HepG2 (cell line): ENCODE measurements at regions not wholly inside any gene's neighbourhood (a gene's known extent, or its start where the extent isn't known, plus 50 kb on each side); places are given as distances from the start of the nearest gene placed in this dataset.

Experiments used
- ATAC-seq: fragments of 200-7000 bp; cut with Tn5 transposase; 3 replicates; pipeline ENCODE4 v1.9.1; 2020; ENCODE audit warnings: mild to moderate bottlenecking, moderate library complexity
- BruUV-seq: library from RNA; stranded (reverse); fragments of 400-500 nt; replicated peaks from 2 replicates; lab custom pipeline; 2021; lab: Mats Ljungman, UMichigan
- CTCF ChIA-PET: fragments of 300-600 bp; formaldehyde crosslinking; extraction: SDS; loops from one replicate; lab custom pipeline; 2021; ENCODE audit warnings: low total read pairs, inconsistent platforms, low intra/inter-chr PET ratio; lab: Yijun Ruan, JAX
- POLR2A ChIA-PET: fragments of 350-600 bp; sonication (Branson Sonifier 250); formaldehyde crosslinking; loops from one replicate; lab custom pipeline; 2020; ENCODE audit warnings: antibody characterized with exemption, inconsistent platforms; lab: Yijun Ruan, JAX
- DNase-seq: peaks from one replicate; pipeline ENCODE4 v3.0.0-alpha.2; 2015; ENCODE audit warnings: low spot score
- FAIRE-seq: peaks from 3 replicates; lab custom pipeline; 2011; peaks lifted over from hg19 to GRCh38; lab: Jason Lieb, UNC
- H2AFZ ChIP-seq: one replicate; pipeline ENCODE4 v1.6.1; 2011; ENCODE audit warnings: low read length, inconsistent platforms
- H3K27ac ChIP-seq: fragments of 300-600 bp; 3 replicates; pipeline ENCODE4 v1.8.0; 2011; ENCODE audit warnings: mixed run types, mild to moderate bottlenecking, mixed read lengths, low read length, inconsistent platforms; ENCODE audit not compliant: insufficient read depth; ENCODE audit errors: extremely low read length
- H3K27me3 ChIP-seq, 2 experiments: fragments of 200-600 bp in 1 of 2; 2 replicates in 1 of 2; 3 replicates in 1 of 2; pipeline versions ENCODE4 v1.6.0 to v1.8.0; 2011; ENCODE audit warnings: low read length in 2 of 2, mild to moderate bottlenecking in 2 of 2, moderate library complexity in 2 of 2, inconsistent platforms in 1 of 2; ENCODE audit not compliant: insufficient read depth in 2 of 2, control insufficient read depth in 1 of 2
- H3K36me3 ChIP-seq, 2 experiments: fragments of 200-600 bp in 1 of 2; replicated peaks in 1 of 2; 2 replicates in 1 of 2; 3 replicates in 1 of 2; pipeline versions ENCODE4 v1.5.1 to v1.8.0; 2011; ENCODE audit warnings: low read length in 2 of 2, inconsistent platforms in 1 of 2; ENCODE audit not compliant: insufficient read depth in 2 of 2, control insufficient read depth in 1 of 2
- H3K4me1 ChIP-seq: 2 replicates; pipeline ENCODE4 v1.5.1; 2012; ENCODE audit warnings: low read length, inconsistent platforms; ENCODE audit not compliant: insufficient read depth
- H3K4me2 ChIP-seq: 2 replicates; pipeline ENCODE4 v1.6.0; 2011; ENCODE audit warnings: low read depth, low read length, inconsistent platforms
- H3K4me3 ChIP-seq, 3 experiments: fragments of 200-600 bp in 1 of 3; sonication (generic), shearing (Covaris generic) in 1 of 3; replicated peaks in 1 of 3; 2 replicates each; pipeline ENCODE4 v1.5.1; 2011 to 2016; ENCODE audit warnings: low read length in 3 of 3, inconsistent platforms in 2 of 3, low read depth in 2 of 3, mild to moderate bottlenecking in 2 of 3, control low read depth in 1 of 3, mixed read lengths in 1 of 3; ENCODE audit not compliant: insufficient read depth in 1 of 3
- H3K79me2 ChIP-seq: one replicate; pipeline ENCODE4 v1.6.1; 2011; ENCODE audit warnings: low read length, inconsistent platforms; ENCODE audit not compliant: insufficient read depth
- H3K9ac ChIP-seq: 2 replicates; pipeline ENCODE4 v1.6.0; 2011; ENCODE audit warnings: mild to moderate bottlenecking, low read depth, low read length, inconsistent platforms; ENCODE audit not compliant: insufficient read depth
- H3K9me3 ChIP-seq: 2 replicates; pipeline ENCODE4 v1.5.1; 2012; ENCODE audit warnings: mild to moderate bottlenecking, low read length
- H4K20me1 ChIP-seq: 2 replicates; pipeline ENCODE4 v1.6.0; 2011; ENCODE audit warnings: inconsistent platforms, mild to moderate bottlenecking, low read length, moderate library complexity; ENCODE audit not compliant: insufficient read depth
- BRD4 ChIP-seq: sonication (generic); formaldehyde crosslinking; IDR thresholded peaks from 2 replicates; pipeline ENCODE4 v1.4.0; 2020; ENCODE audit warnings: missing genetic modification reagents
- NR2F6 ChIP-seq, 2 experiments: IDR thresholded peaks; 2 replicates each; pipeline ENCODE4 v1.6.1; 2016; ENCODE audit warnings: antibody characterized with exemption in 1 of 2, mild to moderate bottlenecking in 1 of 2
- NRL ChIP-seq: sonication (generic); formaldehyde crosslinking; IDR thresholded peaks from 2 replicates; pipeline ENCODE4 v1.5.0; 2020; ENCODE audit warnings: missing genetic modification reagents, mild to moderate bottlenecking, moderate library complexity, borderline replicate concordance
- PLRG1 ChIP-seq: fragments of 450-650 bp; conservative IDR thresholded peaks from 2 replicates; pipeline ENCODE4 v1.6.1; 2016
- ZFX ChIP-seq: sonication (generic); formaldehyde crosslinking; IDR thresholded peaks from 2 replicates; pipeline ENCODE4 v1.4.0; 2020; ENCODE audit warnings: mild to moderate bottlenecking, low read depth, missing genetic modification reagents, moderate library complexity
- ZNF326 ChIP-seq: sonication (generic); formaldehyde crosslinking; IDR thresholded peaks from 2 replicates; pipeline ENCODE4 v1.4.0; 2020; ENCODE audit warnings: missing genetic modification reagents, borderline replicate concordance
- ZNF350 ChIP-seq: sonication (generic); formaldehyde crosslinking; IDR thresholded peaks from 2 replicates; pipeline ENCODE4 v1.4.0; 2020; ENCODE audit warnings: mild to moderate bottlenecking, low read depth, missing genetic modification reagents, borderline replicate concordance
- ZNF44 ChIP-seq: sonication (generic); formaldehyde crosslinking; IDR thresholded peaks from 2 replicates; pipeline ENCODE4 v1.5.1; 2020; ENCODE audit warnings: mild to moderate bottlenecking, missing genetic modification reagents
- ZNF501 ChIP-seq: sonication (generic); formaldehyde crosslinking; IDR thresholded peaks from 2 replicates; pipeline ENCODE4 v1.5.1; 2020; ENCODE audit warnings: mild to moderate bottlenecking, moderate library complexity, missing genetic modification reagents
- ZNF878 ChIP-seq: sonication (generic); formaldehyde crosslinking; IDR thresholded peaks from 2 replicates; pipeline ENCODE4 v1.8.1; 2023; ENCODE audit warnings: mild to moderate bottlenecking, missing genetic modification reagents, moderate library complexity
- ZNF891 ChIP-seq: sonication (generic); formaldehyde crosslinking; IDR thresholded peaks from 2 replicates; pipeline ENCODE4 v1.5.0; 2020; ENCODE audit warnings: mild to moderate bottlenecking, missing genetic modification reagents
- ZSCAN12 ChIP-seq: sonication (generic); formaldehyde crosslinking; IDR thresholded peaks from 2 replicates; pipeline ENCODE4 v1.9.0; 2021; ENCODE audit warnings: mild to moderate bottlenecking, missing genetic modification reagents
- ZZZ3 ChIP-seq: sonication (generic); formaldehyde crosslinking; IDR thresholded peaks from 2 replicates; pipeline ENCODE4 v1.4.0; 2020; ENCODE audit warnings: missing genetic modification reagents, mild to moderate bottlenecking, borderline replicate concordance
- WGBS: methylation state at CpG from one replicate; pipeline ENCODE4 v1.1.6; 2017; ENCODE audit warnings: low lambda C conversion rate; 5-methylcytosine and 5-hydroxymethylcytosine counted together
- in situ Hi-C: cut with HindIII; loops from 2 replicates; pipeline ENCODE4 v1.10.0; 2017; ENCODE audit warnings: low pct_unique_long_range_greater_than_20kb; ENCODE audit not compliant: extremely low pct_ligation_motif_present
- intact Hi-C: fragments of 100-400 bp; cut with micrococcal nuclease; formaldehyde crosslinking; loops from one replicate; pipeline ENCODE4 v1.10.0; 2022; ENCODE audit not compliant: unreplicated experiment
- TF ChIP-seq, protein P1 (sequence below), 2 experiments: sonication (generic) in 1 of 2; formaldehyde crosslinking in 1 of 2; IDR thresholded peaks; 2 replicates each; pipeline versions ENCODE4 v1.4.0 to v1.6.1; 2018 to 2020; ENCODE audit warnings: missing genetic modification reagents in 2 of 2, borderline replicate concordance in 1 of 2, low read depth in 1 of 2, mild to moderate bottlenecking in 1 of 2, missing biosample characterization in 1 of 2
- TF ChIP-seq, protein P2 (sequence below): sonication (generic); formaldehyde crosslinking; IDR thresholded peaks from 2 replicates; pipeline ENCODE4 v1.4.0; 2020; ENCODE audit warnings: missing genetic modification reagents
- TF ChIP-seq, protein P3 (sequence below): sonication (generic); formaldehyde crosslinking; IDR thresholded peaks from 2 replicates; pipeline ENCODE4 v1.5.1; 2020; ENCODE audit warnings: missing genetic modification reagents, mild to moderate bottlenecking, borderline replicate concordance
- TF ChIP-seq, protein P4 (sequence below): sonication (generic); formaldehyde crosslinking; IDR thresholded peaks from 2 replicates; pipeline ENCODE4 v1.5.0; 2020; ENCODE audit warnings: missing genetic modification reagents

DNA sequence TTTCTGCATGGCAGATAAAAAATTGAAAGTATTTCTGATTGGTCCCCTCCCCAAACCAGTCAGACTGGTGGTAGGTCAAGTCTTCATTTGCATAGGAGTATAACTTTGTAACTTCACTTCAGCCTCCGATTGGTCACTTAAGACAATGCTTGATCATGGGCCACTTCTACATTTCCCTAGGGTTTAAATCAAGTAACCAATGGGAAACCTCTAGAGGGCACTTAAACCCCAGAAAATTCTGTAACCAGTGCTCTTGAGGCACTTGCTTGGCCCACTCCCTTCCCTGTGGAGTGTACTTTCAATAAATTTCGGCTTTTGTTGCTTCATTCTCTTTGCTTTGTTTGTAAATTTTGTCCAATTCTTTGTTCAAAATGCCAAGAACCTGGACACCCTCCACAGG is 225.5 kb downstream of the ARPP21 start:
- no peak for FAIRE-seq
- H3K79me2 ChIP-seq: no peaks in the 10 kb centered on the region
- no peaks in the 10 kb centered on the region for H4K20me1 ChIP-seq
- no peak for ATAC-seq
- DNase-seq: no peak
- WGBS: 38% methylated on average over 2 of the region's 2 CpGs
- in situ Hi-C loops: no loop called here
- H3K9me3 ChIP-seq: no peaks in the 10 kb centered on the region
- no peak overlapping the region for H3K9ac ChIP-seq
- ChIA-PET CTCF (no interaction called here), POLR2A (no interaction called here)
- no TSS peak for BruUV-seq
- no peaks in the 10 kb centered on the region for H3K4me1 ChIP-seq
- no peak overlapping the region for H2AFZ ChIP-seq
- no peaks in the 10 kb centered on the region for H3K27me3 ChIP-seq
- intact Hi-C loops: no loop called here
- H3K36me3 ChIP-seq: no peaks in the 10 kb centered on the region
- H3K27ac ChIP-seq: no peak overlapping the region
- H3K4me2 ChIP-seq: no peak overlapping the region
- H3K4me3 ChIP-seq: no peak overlapping the region
- no peak for TF ChIP-seq ZZZ3 (CRISPR knock-in tag)
- TF ChIP-seq ZSCAN12 (CRISPR knock-in tag): no peak
- TF ChIP-seq, protein P1, sequence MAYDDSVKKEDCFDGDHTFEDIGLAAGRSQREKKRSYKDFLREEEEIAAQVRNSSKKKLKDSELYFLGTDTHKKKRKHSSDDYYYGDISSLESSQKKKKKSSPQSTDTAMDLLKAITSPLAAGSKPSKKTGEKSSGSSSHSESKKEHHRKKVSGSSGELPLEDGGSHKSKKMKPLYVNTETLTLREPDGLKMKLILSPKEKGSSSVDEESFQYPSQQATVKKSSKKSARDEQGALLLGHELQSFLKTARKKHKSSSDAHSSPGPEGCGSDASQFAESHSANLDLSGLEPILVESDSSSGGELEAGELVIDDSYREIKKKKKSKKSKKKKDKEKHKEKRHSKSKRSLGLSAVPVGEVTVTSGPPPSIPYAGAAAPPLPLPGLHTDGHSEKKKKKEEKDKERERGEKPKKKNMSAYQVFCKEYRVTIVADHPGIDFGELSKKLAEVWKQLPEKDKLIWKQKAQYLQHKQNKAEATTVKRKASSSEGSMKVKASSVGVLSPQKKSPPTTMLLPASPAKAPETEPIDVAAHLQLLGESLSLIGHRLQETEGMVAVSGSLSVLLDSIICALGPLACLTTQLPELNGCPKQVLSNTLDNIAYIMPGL (CRISPR knock-in tag; IDR thresholded peaks at IDR 0.05; ENCODE audit: borderline replicate concordance in 1 of 2, low read depth in 1 of 2): no peak
- no peak for TF ChIP-seq NRL (CRISPR knock-in tag)
- no peak for TF ChIP-seq ZNF350
- TF ChIP-seq ZNF44: no peak
- no peak for TF ChIP-seq ZNF878 (CRISPR knock-in tag)
- TF ChIP-seq NR2F6 (IDR thresholded peaks at IDR 0.05): no peak
- no peak for TF ChIP-seq NR2F6 (CRISPR knock-in tag; IDR thresholded peaks at IDR 0.05)
- TF ChIP-seq ZFX (CRISPR knock-in tag): no peak
- no peak for TF ChIP-seq ZNF891
- TF ChIP-seq, protein P2, sequence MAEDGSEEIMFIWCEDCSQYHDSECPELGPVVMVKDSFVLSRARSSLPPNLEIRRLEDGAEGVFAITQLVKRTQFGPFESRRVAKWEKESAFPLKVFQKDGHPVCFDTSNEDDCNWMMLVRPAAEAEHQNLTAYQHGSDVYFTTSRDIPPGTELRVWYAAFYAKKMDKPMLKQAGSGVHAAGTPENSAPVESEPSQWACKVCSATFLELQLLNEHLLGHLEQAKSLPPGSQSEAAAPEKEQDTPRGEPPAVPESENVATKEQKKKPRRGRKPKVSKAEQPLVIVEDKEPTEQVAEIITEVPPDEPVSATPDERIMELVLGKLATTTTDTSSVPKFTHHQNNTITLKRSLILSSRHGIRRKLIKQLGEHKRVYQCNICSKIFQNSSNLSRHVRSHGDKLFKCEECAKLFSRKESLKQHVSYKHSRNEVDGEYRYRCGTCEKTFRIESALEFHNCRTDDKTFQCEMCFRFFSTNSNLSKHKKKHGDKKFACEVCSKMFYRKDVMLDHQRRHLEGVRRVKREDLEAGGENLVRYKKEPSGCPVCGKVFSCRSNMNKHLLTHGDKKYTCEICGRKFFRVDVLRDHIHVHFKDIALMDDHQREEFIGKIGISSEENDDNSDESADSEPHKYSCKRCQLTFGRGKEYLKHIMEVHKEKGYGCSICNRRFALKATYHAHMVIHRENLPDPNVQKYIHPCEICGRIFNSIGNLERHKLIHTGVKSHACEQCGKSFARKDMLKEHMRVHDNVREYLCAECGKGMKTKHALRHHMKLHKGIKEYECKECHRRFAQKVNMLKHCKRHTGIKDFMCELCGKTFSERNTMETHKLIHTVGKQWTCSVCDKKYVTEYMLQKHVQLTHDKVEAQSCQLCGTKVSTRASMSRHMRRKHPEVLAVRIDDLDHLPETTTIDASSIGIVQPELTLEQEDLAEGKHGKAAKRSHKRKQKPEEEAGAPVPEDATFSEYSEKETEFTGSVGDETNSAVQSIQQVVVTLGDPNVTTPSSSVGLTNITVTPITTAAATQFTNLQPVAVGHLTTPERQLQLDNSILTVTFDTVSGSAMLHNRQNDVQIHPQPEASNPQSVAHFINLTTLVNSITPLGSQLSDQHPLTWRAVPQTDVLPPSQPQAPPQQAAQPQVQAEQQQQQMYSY (CRISPR knock-in tag): no peak
- no peak for TF ChIP-seq ZNF501 (CRISPR knock-in tag)
- TF ChIP-seq ZNF326 (CRISPR knock-in tag): no peak
- TF ChIP-seq, protein P3, sequence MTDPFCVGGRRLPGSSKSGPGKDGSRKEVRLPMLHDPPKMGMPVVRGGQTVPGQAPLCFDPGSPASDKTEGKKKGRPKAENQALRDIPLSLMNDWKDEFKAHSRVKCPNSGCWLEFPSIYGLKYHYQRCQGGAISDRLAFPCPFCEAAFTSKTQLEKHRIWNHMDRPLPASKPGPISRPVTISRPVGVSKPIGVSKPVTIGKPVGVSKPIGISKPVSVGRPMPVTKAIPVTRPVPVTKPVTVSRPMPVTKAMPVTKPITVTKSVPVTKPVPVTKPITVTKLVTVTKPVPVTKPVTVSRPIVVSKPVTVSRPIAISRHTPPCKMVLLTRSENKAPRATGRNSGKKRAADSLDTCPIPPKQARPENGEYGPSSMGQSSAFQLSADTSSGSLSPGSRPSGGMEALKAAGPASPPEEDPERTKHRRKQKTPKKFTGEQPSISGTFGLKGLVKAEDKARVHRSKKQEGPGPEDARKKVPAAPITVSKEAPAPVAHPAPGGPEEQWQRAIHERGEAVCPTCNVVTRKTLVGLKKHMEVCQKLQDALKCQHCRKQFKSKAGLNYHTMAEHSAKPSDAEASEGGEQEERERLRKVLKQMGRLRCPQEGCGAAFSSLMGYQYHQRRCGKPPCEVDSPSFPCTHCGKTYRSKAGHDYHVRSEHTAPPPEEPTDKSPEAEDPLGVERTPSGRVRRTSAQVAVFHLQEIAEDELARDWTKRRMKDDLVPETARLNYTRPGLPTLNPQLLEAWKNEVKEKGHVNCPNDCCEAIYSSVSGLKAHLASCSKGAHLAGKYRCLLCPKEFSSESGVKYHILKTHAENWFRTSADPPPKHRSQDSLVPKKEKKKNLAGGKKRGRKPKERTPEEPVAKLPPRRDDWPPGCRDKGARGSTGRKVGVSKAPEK (CRISPR knock-in tag): no peak
- no peak for TF ChIP-seq PLRG1
- TF ChIP-seq, protein P4, sequence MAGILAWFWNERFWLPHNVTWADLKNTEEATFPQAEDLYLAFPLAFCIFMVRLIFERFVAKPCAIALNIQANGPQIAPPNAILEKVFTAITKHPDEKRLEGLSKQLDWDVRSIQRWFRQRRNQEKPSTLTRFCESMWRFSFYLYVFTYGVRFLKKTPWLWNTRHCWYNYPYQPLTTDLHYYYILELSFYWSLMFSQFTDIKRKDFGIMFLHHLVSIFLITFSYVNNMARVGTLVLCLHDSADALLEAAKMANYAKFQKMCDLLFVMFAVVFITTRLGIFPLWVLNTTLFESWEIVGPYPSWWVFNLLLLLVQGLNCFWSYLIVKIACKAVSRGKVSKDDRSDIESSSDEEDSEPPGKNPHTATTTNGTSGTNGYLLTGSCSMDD (CRISPR knock-in tag): no peak
- TF ChIP-seq BRD4 (CRISPR knock-in tag): no peak
